ENCODE measurements at regions not wholly inside any gene's neighbourhood (a gene's known extent, or its start where the extent isn't known, plus 50 kb on each side); places are given as distances from the start of the nearest gene placed in this dataset.
"Not testable (repeated sequence)": the region's sequence is repeated elsewhere in the genome, so short reads cannot be mapped to it uniquely, and the experiment has no call there.

DNA sequence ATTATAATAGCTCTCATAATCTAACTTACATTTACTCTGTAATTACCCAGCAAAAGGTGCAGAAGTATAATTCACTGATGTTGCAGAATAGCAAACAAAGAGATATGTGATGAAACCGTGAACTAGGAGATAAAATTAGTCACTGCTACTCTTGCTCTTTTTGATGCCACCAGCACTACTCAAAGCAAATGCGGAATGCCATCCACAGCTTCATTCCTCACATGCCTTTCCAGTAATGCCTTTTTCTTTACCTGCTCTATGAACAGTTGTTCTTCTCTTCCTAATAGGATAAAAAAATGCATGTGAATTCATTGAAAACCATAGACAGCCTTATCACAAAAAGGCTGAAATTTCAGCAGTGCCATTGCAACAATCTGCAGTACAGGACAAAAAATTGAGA is 1129.5 kb downstream of the DIAPH3 start:
- Histone ChIP-seq H3K36me3 (no peaks in the 10 kb centered on the region), H3K4me3 (no peak overlapping the region), H3K27ac (no peak overlapping the region), H3K4me1 (ENCODE audit: low read depth) (no peaks in the 10 kb centered on the region), H3K27me3 (no peaks in the 10 kb centered on the region), H3K9me3 (ENCODE audit: low read depth) (no peaks in the 10 kb centered on the region)
- TF ChIP-seq, protein P1, sequence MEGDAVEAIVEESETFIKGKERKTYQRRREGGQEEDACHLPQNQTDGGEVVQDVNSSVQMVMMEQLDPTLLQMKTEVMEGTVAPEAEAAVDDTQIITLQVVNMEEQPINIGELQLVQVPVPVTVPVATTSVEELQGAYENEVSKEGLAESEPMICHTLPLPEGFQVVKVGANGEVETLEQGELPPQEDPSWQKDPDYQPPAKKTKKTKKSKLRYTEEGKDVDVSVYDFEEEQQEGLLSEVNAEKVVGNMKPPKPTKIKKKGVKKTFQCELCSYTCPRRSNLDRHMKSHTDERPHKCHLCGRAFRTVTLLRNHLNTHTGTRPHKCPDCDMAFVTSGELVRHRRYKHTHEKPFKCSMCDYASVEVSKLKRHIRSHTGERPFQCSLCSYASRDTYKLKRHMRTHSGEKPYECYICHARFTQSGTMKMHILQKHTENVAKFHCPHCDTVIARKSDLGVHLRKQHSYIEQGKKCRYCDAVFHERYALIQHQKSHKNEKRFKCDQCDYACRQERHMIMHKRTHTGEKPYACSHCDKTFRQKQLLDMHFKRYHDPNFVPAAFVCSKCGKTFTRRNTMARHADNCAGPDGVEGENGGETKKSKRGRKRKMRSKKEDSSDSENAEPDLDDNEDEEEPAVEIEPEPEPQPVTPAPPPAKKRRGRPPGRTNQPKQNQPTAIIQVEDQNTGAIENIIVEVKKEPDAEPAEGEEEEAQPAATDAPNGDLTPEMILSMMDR (IDR thresholded peaks at IDR 0.05; ENCODE audit: low read depth, low read length): no peak
- peak in 1 of 2 donors; percentile 35 for DNase-seq (ENCODE audit: low read depth in 1 of 2, low spot score in 1 of 2)

DNA sequence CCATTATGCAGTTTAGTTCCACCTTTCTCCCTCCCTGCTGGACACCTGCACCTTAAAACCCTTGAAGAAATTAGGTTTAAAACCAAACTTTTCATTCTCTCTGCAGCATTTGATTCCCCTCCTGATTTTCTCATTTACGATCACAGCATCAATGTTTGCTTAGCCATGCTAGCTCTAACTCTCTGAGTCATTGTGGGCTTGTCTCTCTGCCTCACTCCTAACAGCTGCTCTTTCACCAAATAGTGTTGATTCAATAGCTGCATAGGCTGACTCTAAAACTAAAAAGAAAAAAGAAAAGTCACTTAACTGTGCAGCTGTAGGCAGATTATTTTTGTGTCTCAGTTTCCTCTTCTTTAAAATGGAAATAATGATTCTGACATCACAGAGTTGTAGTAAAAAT is 1124.9 kb downstream of the DIAPH3 start:
- DNase-seq (ENCODE audit: low read depth in 1 of 2, low spot score in 1 of 2): peak in 1 of 2 donors; percentile 5
- no peaks in the 10 kb centered on the region for H3K4me1 ChIP-seq (ENCODE audit: low read depth)
- H3K27ac ChIP-seq: no peak overlapping the region
- H3K27me3 ChIP-seq: no peaks in the 10 kb centered on the region
- no peak overlapping the region for H3K4me3 ChIP-seq
- H3K9me3 ChIP-seq (ENCODE audit: low read depth): no peaks in the 10 kb centered on the region
- H3K36me3 ChIP-seq: no peaks in the 10 kb centered on the region
- TF ChIP-seq, protein P1 (IDR thresholded peaks at IDR 0.05; ENCODE audit: low read depth, low read length): no peak

DNA sequence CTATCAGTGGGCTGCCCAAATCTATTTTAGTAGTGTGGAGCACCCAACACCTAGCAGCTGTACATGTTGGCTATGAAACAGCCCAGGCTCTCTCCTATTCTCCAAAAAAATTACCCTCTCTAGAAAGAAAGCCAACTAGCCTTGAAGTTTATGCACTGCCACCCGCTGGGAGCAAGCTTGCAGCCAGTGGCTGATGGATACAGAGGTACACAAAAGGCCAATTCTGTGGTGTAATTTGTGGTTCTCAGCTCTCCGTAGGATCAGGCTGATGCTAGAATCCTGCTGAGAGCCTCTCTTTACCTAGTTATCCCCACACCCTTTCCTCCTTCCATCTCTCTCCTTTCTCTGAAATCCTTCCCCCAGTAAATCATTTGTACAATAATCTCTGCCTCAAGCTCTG is 1120.7 kb downstream of the DIAPH3 start:
- TF ChIP-seq, protein P1 (IDR thresholded peaks at IDR 0.05; ENCODE audit: low read depth, low read length): no peak
- H3K27me3 ChIP-seq: no peaks in the 10 kb centered on the region
- H3K36me3 ChIP-seq: no peaks in the 10 kb centered on the region
- DNase-seq (ENCODE audit: low read depth in 1 of 2, low spot score in 1 of 2): no peak
- no peak overlapping the region for H3K27ac ChIP-seq
- H3K4me1 ChIP-seq (ENCODE audit: low read depth): no peaks in the 10 kb centered on the region
- H3K4me3 ChIP-seq: no peak overlapping the region
- H3K9me3 ChIP-seq (ENCODE audit: low read depth): no peaks in the 10 kb centered on the region

DNA sequence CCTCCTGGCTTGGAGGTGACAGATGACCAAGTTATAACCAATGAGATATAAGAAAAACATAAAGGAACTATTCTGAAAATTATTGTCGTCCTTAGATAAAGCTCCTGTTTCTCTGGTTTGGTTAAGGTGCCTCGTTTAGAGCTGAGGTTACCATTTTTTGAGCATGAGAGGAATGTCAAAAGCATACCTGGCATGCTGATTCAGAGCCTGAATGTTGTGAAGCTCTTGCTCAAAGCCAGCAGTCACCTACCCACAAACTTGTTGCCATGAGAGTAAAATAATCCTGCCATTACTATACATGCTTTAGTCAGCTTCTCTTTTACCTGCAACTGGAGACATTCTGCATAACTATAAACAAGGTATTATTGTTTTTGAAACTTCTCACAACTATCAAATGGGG is 1116.2 kb downstream of the DIAPH3 start:
- Histone ChIP-seq H3K27me3 (no peaks in the 10 kb centered on the region), H3K27ac (no peak overlapping the region), H3K36me3 (no peaks in the 10 kb centered on the region), H3K9me3 (ENCODE audit: low read depth) (no peaks in the 10 kb centered on the region), H3K4me3 (no peak overlapping the region), H3K4me1 (ENCODE audit: low read depth) (peaks cover 6% of the 10 kb centered on the region)
- no peak for DNase-seq (ENCODE audit: low read depth in 1 of 2, low spot score in 1 of 2)
- TF ChIP-seq, protein P1 (IDR thresholded peaks at IDR 0.05; ENCODE audit: low read depth, low read length): no peak

DNA sequence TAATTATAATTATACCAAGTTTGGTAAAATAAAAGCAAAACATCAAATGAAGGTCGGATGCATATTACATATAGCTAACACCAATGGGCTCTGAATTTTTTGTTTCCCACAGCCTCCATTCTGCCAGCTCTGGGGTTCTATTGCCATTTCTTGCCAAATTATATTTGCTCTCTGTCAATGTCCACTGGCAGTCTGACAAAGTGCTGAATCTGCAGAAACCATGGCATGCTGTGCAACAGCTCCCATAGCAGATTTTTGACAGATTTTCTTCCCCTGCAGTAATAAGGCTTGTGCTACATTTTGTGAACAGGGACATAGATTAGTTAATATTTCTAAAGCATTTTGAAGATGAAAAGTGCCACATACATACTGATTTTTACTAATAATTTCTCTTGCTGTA is 1102.1 kb downstream of the DIAPH3 start:
- Histone ChIP-seq H3K27me3 (no peaks in the 10 kb centered on the region), H3K4me1 (ENCODE audit: low read depth) (no peaks in the 10 kb centered on the region), H3K36me3 (no peaks in the 10 kb centered on the region), H3K4me3 (no peak overlapping the region), H3K9me3 (ENCODE audit: low read depth) (no peaks in the 10 kb centered on the region), H3K27ac (no peak overlapping the region)
- TF ChIP-seq, protein P1 (IDR thresholded peaks at IDR 0.05; ENCODE audit: low read depth, low read length): no peak
- DNase-seq (ENCODE audit: low read depth in 1 of 2, low spot score in 1 of 2): no peak

DNA sequence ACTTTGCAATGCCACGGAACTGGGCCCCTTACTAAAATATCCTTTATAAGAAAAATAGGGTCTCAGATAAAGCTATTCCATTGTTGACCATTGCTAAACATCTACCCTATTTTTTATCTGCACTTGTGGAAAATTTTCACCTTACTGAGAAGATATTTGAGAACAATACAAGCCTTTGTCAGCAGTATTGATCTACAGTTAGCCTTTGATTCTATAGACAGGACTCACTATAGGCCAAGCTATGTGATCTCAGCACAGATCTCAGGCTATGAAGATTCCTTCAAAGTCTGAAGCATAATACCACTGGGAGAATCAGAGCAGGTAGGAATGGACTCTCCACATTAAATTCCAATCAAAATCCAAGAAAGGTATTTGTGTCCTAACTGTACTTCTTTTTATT is 1099.7 kb downstream of the DIAPH3 start:
- Histone ChIP-seq H3K4me3 (no peak overlapping the region), H3K27me3 (no peaks in the 10 kb centered on the region), H3K27ac (no peak overlapping the region), H3K9me3 (ENCODE audit: low read depth) (no peaks in the 10 kb centered on the region), H3K36me3 (no peaks in the 10 kb centered on the region), H3K4me1 (ENCODE audit: low read depth) (no peaks in the 10 kb centered on the region)
- no peak for DNase-seq (ENCODE audit: low read depth in 1 of 2, low spot score in 1 of 2)
- TF ChIP-seq, protein P1 (IDR thresholded peaks at IDR 0.05; ENCODE audit: low read depth, low read length): no peak

DNA sequence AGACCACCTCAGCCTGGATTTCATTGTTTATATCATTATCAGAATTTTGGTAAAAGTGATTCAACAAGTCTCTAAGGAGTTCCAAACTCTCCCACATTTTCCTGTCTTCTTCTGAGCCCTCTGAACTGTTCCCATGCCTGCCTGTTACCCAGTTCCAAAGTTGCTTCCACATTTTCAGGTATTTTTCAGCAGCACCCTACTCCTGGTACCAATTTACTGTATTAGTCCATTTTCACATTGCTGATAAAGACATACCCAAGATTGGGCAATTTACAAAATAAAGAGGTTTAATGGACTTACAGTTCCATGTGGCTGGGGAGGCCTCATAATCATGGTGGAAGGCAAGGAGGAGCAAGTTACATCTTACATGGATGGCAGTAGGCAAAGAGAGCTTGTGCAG is 1087.3 kb downstream of the DIAPH3 start:
- H3K27ac ChIP-seq; H3K4me1 ChIP-seq (ENCODE audit: low read depth); DNase-seq (ENCODE audit: low read depth in 1 of 2, low spot score in 1 of 2); H3K4me3 ChIP-seq; H3K9me3 ChIP-seq (ENCODE audit: low read depth); H3K36me3 ChIP-seq; H3K27me3 ChIP-seq: not testable (repeated sequence)
